Stomach (tissue), 8 donors: ENCODE measurements at regions not wholly inside any gene's neighbourhood (a gene's known extent, or its start where the extent isn't known, plus 50 kb on each side); places are given as distances from the start of the nearest gene placed in this dataset.
A peak's percentile ranks its signal among the peaks of the same experiment; 100 is the strongest.
"Not testable (repeated sequence)": the region's sequence is repeated elsewhere in the genome, so short reads cannot be mapped to it uniquely, and the experiment has no call there.

ENCODE experiments used
- DNase-seq, 2 donors: peaks; one replicate each; pipeline versions ENCODE4 v3.0.0 to v3.0.0-alpha.2; 2013 to 2019
- H3K27ac ChIP-seq, 5 donors: fragments of 200-600 bp in 4 of 5; sonication (generic) in 4 of 5; one replicate each; pipeline ENCODE4 v1.5.1; 2013 to 2019; ENCODE audit warnings: mild to moderate bottlenecking in 1 of 5, moderate library complexity in 1 of 5
- H3K27me3 ChIP-seq, 3 donors: fragments of 200-600 bp; sonication (generic); one replicate each; pipeline ENCODE4 v1.5.1; 2017 to 2019; ENCODE audit warnings: mixed run types in 1 of 3
- H3K36me3 ChIP-seq, 4 donors: fragments of 200-600 bp; sonication (generic); 1 replicate in 3 of 4; 2 replicates in 1 of 4; pipeline ENCODE4 v1.5.1; 2016 to 2019
- H3K4me1 ChIP-seq, 4 donors: fragments of 200-600 bp; sonication (generic); one replicate each; pipeline ENCODE4 v1.5.1; 2016 to 2019
- H3K4me3 ChIP-seq, 4 donors: fragments of 200-600 bp; sonication (generic) in 3 of 4; one replicate each; pipeline ENCODE4 v1.5.1; 2016 to 2019; ENCODE audit warnings: mild to moderate bottlenecking in 1 of 4
- H3K9me3 ChIP-seq, 4 donors: fragments of 200-600 bp; sonication (generic); one replicate each; pipeline ENCODE4 v1.5.1; 2016 to 2019
- EP300 ChIP-seq: sonication (generic); formaldehyde crosslinking; IDR thresholded peaks from one replicate; pipeline ENCODE4 v1.6.1; 2017; ENCODE audit warnings: antibody characterized with exemption
- POLR2A ChIP-seq, 4 donors: fragments of 450-650 bp; IDR thresholded peaks; one replicate each; pipeline ENCODE4 v1.6.1; 2016; ENCODE audit warnings: antibody characterized with exemption in 4 of 4, control low read depth in 2 of 4, mild to moderate bottlenecking in 1 of 4, moderate library complexity in 1 of 4
- POLR2AphosphoS5 ChIP-seq, 3 donors: sonication (generic); formaldehyde crosslinking; IDR thresholded peaks; one replicate each; pipeline ENCODE4 v1.6.1; 2016; ENCODE audit warnings: antibody characterized with exemption in 3 of 3
- WGBS, 5 donors: extraction: QIAGEN DNeasy Blood & Tissue Kit in 3 of 5; methylation state at CpG; one replicate each; pipeline versions ENCODE4 v1.1.5 to v1.1.7; 2013 to 2018; 5-methylcytosine and 5-hydroxymethylcytosine counted together
- intact Hi-C: fragments of 100-400 bp; cut with DNase I; formaldehyde crosslinking; loops from one replicate; pipeline ENCODE4 v1.15.1; 2023; ENCODE audit warnings: low total_unique reads
- TF ChIP-seq, protein P1 (sequence below), 7 experiments: fragments of 450-650 bp in 4 of 7; fragments of 200-600 bp in 3 of 7; sonication (generic) in 3 of 7; IDR thresholded peaks; one replicate each; pipeline ENCODE4 v1.5.1; 2016 to 2019; ENCODE audit warnings: antibody characterized with exemption in 7 of 7, control low read depth in 2 of 7, mild to moderate bottlenecking in 1 of 7
- donor health status: healthy with polysubstance abuse.
- donor health status: Bipolar disorder and iron deficiency.
- donor health status: healthy.

GRCh38 chr7:112587504-112587903, 106.7 kb downstream of the LSMEM1 start:
- H3K4me1 ChIP-seq: no peaks in the 10 kb centered on the region
- no peaks in the 10 kb centered on the region for H3K27me3 ChIP-seq
- intact Hi-C loops: no loop called here
- H3K4me3 ChIP-seq: no peak overlapping the region
- no peaks in the 10 kb centered on the region for H3K36me3 ChIP-seq
- no peak overlapping the region for H3K27ac ChIP-seq
- WGBS, 5 donors: 82 to 97% (median 90%) methylated on average over 4 of the region's 4 CpGs
- peaks cover 0 to 4% (median 0%) of the 10 kb centered on the region in 4 donors for H3K9me3 ChIP-seq
- DNase-seq: no peak
- TF ChIP-seq, protein P1, sequence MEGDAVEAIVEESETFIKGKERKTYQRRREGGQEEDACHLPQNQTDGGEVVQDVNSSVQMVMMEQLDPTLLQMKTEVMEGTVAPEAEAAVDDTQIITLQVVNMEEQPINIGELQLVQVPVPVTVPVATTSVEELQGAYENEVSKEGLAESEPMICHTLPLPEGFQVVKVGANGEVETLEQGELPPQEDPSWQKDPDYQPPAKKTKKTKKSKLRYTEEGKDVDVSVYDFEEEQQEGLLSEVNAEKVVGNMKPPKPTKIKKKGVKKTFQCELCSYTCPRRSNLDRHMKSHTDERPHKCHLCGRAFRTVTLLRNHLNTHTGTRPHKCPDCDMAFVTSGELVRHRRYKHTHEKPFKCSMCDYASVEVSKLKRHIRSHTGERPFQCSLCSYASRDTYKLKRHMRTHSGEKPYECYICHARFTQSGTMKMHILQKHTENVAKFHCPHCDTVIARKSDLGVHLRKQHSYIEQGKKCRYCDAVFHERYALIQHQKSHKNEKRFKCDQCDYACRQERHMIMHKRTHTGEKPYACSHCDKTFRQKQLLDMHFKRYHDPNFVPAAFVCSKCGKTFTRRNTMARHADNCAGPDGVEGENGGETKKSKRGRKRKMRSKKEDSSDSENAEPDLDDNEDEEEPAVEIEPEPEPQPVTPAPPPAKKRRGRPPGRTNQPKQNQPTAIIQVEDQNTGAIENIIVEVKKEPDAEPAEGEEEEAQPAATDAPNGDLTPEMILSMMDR (IDR thresholded peaks at IDR 0.05): no peak
- TF ChIP-seq POLR2A (IDR thresholded peaks at IDR 0.05): no peak
- TF ChIP-seq POLR2AphosphoS5 (IDR thresholded peaks at IDR 0.05): no peak
- TF ChIP-seq EP300: no peak

DNA sequence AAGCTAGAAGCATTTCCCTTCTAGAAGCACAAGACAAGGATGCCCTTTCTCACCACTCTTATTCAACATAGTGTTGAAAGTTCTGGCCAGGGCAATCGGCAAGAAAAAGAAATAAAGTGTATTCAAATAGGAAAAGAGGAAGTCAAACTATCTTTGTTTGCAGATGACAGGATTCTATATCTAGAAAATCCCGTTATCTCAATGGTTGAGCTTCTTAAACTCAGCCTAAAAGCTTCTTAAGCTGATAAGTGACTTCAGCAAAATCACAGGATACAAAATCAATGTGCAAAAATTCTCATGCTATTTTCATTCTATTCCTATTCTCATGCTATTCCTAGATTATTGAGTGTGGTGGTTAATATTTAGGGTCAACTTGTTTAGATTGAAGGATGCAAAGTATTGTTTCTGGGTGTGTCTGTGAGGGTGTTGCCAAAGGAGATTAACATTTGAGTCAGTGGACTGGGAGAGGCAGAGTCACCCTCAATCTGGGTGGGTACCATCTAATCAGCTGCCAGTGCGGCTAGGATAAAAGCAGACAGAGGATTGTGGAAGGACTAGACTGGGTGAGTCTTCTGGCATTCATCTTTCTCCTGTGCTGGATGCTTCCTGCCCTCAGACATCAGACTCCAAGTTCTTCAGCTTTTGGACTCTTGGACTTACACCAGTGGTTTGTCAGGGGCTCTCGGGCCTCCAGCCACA, 111.9 kb downstream of the LSMEM1 start:
- DNase-seq, H3K4me1 ChIP-seq, H3K9me3 ChIP-seq, H3K27ac ChIP-seq, H3K27me3 ChIP-seq, intact Hi-C loops, H3K4me3 ChIP-seq, H3K36me3 ChIP-seq: not testable (repeated sequence)
- whole genome bisulfite sequencing, 5 donors: 58 to 76% (median 72%) methylated on average over 4 of the region's 4 CpGs

- WGBS, 5 donors: 64 to 83% (median 74%) methylated on average over 3 of the region's 3 CpGs
- Histone ChIP-seq H3K27me3 (no peaks in the 10 kb centered on the region), H3K36me3 (no peaks in the 10 kb centered on the region), H3K27ac (no peak overlapping the region), H3K4me3 (no peak overlapping the region), H3K9me3 (no peaks in the 10 kb centered on the region), H3K4me1 (no peaks in the 10 kb centered on the region)
- intact Hi-C loops: no loop called here
- TF ChIP-seq, protein P1 (IDR thresholded peaks at IDR 0.05): no peak
- no peak for TF ChIP-seq POLR2A (IDR thresholded peaks at IDR 0.05)
- no peak for TF ChIP-seq POLR2AphosphoS5 (IDR thresholded peaks at IDR 0.05)
- no peak for TF ChIP-seq EP300
- peak in 1 of 2 donors; percentile 41 for DNase-seq
Observed at GRCh38 chr7:112594397-112594796, 113.6 kb downstream of the LSMEM1 start.

DNA sequence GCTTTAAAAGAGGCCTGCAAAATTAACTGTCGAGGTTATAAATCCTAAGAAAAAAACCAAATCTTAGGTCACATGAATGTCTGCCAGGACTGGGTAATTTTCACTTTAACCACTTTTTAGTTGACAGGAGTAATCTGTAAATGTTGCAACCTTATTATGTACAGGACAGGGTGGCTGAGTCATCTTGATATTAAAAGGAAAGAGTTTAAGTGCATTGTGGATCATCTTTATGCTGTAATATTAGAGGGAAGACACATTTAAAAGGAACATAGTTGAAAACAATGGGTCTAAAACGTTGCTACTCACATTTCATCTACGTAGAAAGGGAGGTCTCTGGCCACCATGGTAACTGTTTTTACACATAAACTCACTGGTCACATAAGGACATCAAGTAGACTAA, 115.5 kb downstream of the LSMEM1 start:
- no peaks in the 10 kb centered on the region for H3K4me1 ChIP-seq
- intact Hi-C loops: no loop called here
- H3K27ac ChIP-seq: no peak overlapping the region
- no peaks in the 10 kb centered on the region for H3K36me3 ChIP-seq
- 57 to 75% (median 62%) methylated on average over 3 of the region's 3 CpGs for WGBS, 5 donors
- H3K27me3 ChIP-seq: no peaks in the 10 kb centered on the region
- H3K9me3 ChIP-seq: no peaks in the 10 kb centered on the region
- TF ChIP-seq, protein P1 (IDR thresholded peaks at IDR 0.05): no peak
- TF ChIP-seq POLR2AphosphoS5 (IDR thresholded peaks at IDR 0.05): no peak
- TF ChIP-seq POLR2A (IDR thresholded peaks at IDR 0.05): no peak
- DNase-seq: peak in 1 of 2 donors; percentile 59
- H3K4me3 ChIP-seq: no peak overlapping the region

GRCh38 chr7:112596981-112597380, 116.2 kb downstream of the LSMEM1 start:
- intact Hi-C loops: no loop called here
- 56 to 70% (median 65%) methylated on average over 2 of the region's 2 CpGs for WGBS, 5 donors
- Histone ChIP-seq H3K4me3 (no peak overlapping the region), H3K27me3 (no peaks in the 10 kb centered on the region), H3K4me1 (no peaks in the 10 kb centered on the region), H3K27ac (no peak overlapping the region), H3K36me3 (no peaks in the 10 kb centered on the region), H3K9me3 (no peaks in the 10 kb centered on the region)
- no peak for DNase-seq
- TF ChIP-seq EP300 (no peak), POLR2AphosphoS5 (IDR thresholded peaks at IDR 0.05) (no peak)
